B cell (primary cell): ENCODE measurements at regions not wholly inside any gene's neighbourhood (a gene's known extent, or its start where the extent isn't known, plus 50 kb on each side); places are given as distances from the start of the nearest gene placed in this dataset.
A peak's percentile ranks its signal among the peaks of the same experiment; 100 is the strongest.

Experiments
- ATAC-seq: fragments of 200-7000 bp; cut with Tn5 transposase; one replicate; pipeline ENCODE4 v1.10.0; 2021; ENCODE audit warnings: low read depth, mild to moderate bottlenecking, moderate number of reproducible peaks, moderate library complexity
- CTCF ChIA-PET: fragments of 350-600 bp; sonication (Branson Sonifier 250); formaldehyde crosslinking; loops from one replicate; lab custom pipeline; 2021; ENCODE audit warnings: antibody characterized with exemption, inconsistent platforms; lab: Charles Lee
- POLR2A ChIA-PET: fragments of 350-600 bp; sonication (Branson Sonifier 250); formaldehyde crosslinking; loops from one replicate; lab custom pipeline; 2021; ENCODE audit warnings: antibody characterized with exemption; lab: Charles Lee
- DNase-seq: peaks from one replicate; pipeline ENCODE4 v3.0.0; 2013
- H2AFZ ChIP-seq: 2 replicates; pipeline ENCODE4 v1.6.1; 2012; ENCODE audit warnings: mild to moderate bottlenecking, low read depth, low read length; ENCODE audit not compliant: insufficient read depth, poor library complexity, severe bottlenecking
- H3K27ac ChIP-seq, 2 donors: 1 replicate in 1 of 2; 2 replicates in 1 of 2; pipeline ENCODE4 v1.5.1; 2012 to 2013; ENCODE audit warnings: low read length in 2 of 2, mild to moderate bottlenecking in 2 of 2, moderate library complexity in 1 of 2
- H3K27me3 ChIP-seq, 4 experiments: fragments of 200-600 bp in 1 of 4; sonication (generic) in 1 of 4; replicated peaks in 1 of 4; 1 replicate in 2 of 4; 2 replicates in 2 of 4; pipeline versions ENCODE4 v1.6.1 to v1.7.0; 2013 to 2016; ENCODE audit warnings: low read length in 3 of 4, mild to moderate bottlenecking in 2 of 4, mixed read lengths in 1 of 4, moderate library complexity in 1 of 4; ENCODE audit not compliant: insufficient read depth in 4 of 4, control insufficient read depth in 3 of 4; ENCODE audit errors: control extremely low read depth in 1 of 4
- H3K36me3 ChIP-seq, 2 experiments: replicated peaks in 1 of 2; 1 replicate in 1 of 2; 2 replicates in 1 of 2; pipeline versions ENCODE4 v1.6.1 to v1.7.1; 2013; ENCODE audit warnings: low read length in 1 of 2; ENCODE audit not compliant: insufficient read depth in 2 of 2, control insufficient read depth in 1 of 2; ENCODE audit errors: control extremely low read depth in 1 of 2, extremely low read depth in 1 of 2
- H3K4me1 ChIP-seq, 2 donors: fragments of 200-600 bp in 1 of 2; sonication (generic) in 1 of 2; 1 replicate in 1 of 2; 2 replicates in 1 of 2; pipeline versions ENCODE4 v1.5.1 to v1.6.1; 2013 to 2017; ENCODE audit warnings: low read length in 2 of 2; ENCODE audit not compliant: control insufficient read depth in 2 of 2, insufficient read depth in 2 of 2
- H3K4me2 ChIP-seq: replicated peaks from 2 replicates; pipeline ENCODE3; 2012; ENCODE audit warnings: mild to moderate bottlenecking, low read depth, low read length; ENCODE audit not compliant: poor library complexity, severe bottlenecking
- H3K4me3 ChIP-seq, 5 experiments: fragments of 200-600 bp in 1 of 5; sonication (generic) in 1 of 5; 1 replicate in 3 of 5; 2 replicates in 2 of 5; pipeline versions ENCODE4 v1.5.1 to v1.7.0; 2011 to 2016; ENCODE audit warnings: low read length in 4 of 5, mild to moderate bottlenecking in 4 of 5, low read depth in 2 of 5, control low read depth in 1 of 5, moderate library complexity in 1 of 5; ENCODE audit not compliant: insufficient read depth in 1 of 5; ENCODE audit errors: control extremely low read depth in 1 of 5, extremely low read depth in 1 of 5
- H3K79me2 ChIP-seq: fragments of 200-600 bp; sonication (generic); one replicate; pipeline ENCODE4 v1.6.0; 2016; ENCODE audit warnings: low read length; ENCODE audit not compliant: control insufficient read depth, insufficient read depth
- H3K9ac ChIP-seq: fragments of 200-600 bp; sonication (generic); 2 replicates; pipeline ENCODE4 v1.6.1; 2017; ENCODE audit warnings: mild to moderate bottlenecking, low read length, moderate library complexity
- H3K9me3 ChIP-seq, 3 donors: one replicate each; pipeline versions ENCODE4 v1.6.1 to v1.7.1; 2013; ENCODE audit warnings: low read length in 2 of 3; ENCODE audit not compliant: control insufficient read depth in 2 of 3, insufficient read depth in 1 of 3; ENCODE audit errors: control extremely low read depth in 1 of 3
- H4K20me1 ChIP-seq: 2 replicates; pipeline ENCODE4 v1.6.0; 2012; ENCODE audit warnings: mild to moderate bottlenecking, low read length; ENCODE audit not compliant: insufficient read depth, control insufficient read depth, poor library complexity, severe bottlenecking
- H3K27ac Mint-ChIP-seq: one replicate; pipeline ENCODE4 v1.8.0; 2021; ENCODE audit warnings: mixed read lengths
- H3K27me3 Mint-ChIP-seq: one replicate; pipeline ENCODE4 v1.8.0; 2021; ENCODE audit warnings: mixed read lengths
- H3K4me1 Mint-ChIP-seq: one replicate; pipeline ENCODE4 v1.8.0; 2021; ENCODE audit warnings: mixed read lengths
- H3K4me3 Mint-ChIP-seq: one replicate; pipeline ENCODE4 v1.8.0; 2021; ENCODE audit warnings: mixed read lengths
- H3K9me3 Mint-ChIP-seq: one replicate; pipeline ENCODE4 v1.8.0; 2022; ENCODE audit warnings: mixed read lengths; ENCODE audit not compliant: insufficient read depth
- CTCF ChIP-seq: fragments of 200-600 bp; IDR thresholded peaks from one replicate; pipeline ENCODE4 v1.8.0; 2022; ENCODE audit warnings: antibody characterized with exemption, mild to moderate bottlenecking
- EZH2 ChIP-seq: IDR thresholded peaks from 2 replicates; pipeline ENCODE4 v1.6.1; 2012; ENCODE audit warnings: borderline replicate concordance, low read depth, mild to moderate bottlenecking, moderate library complexity, low read length; ENCODE audit not compliant: insufficient read depth, poor library complexity, severe bottlenecking
- WGBS: methylation state at CpG from one replicate; pipeline ENCODE4 v1.1.5; 2013; ENCODE audit warnings: missing lambda C conversion rate; ENCODE audit not compliant: insufficient coverage; 5-methylcytosine and 5-hydroxymethylcytosine counted together
- intact Hi-C: fragments of 100-400 bp; cut with micrococcal nuclease; formaldehyde crosslinking; loops from one replicate; pipeline ENCODE4 v1.10.0; 2022

DNA sequence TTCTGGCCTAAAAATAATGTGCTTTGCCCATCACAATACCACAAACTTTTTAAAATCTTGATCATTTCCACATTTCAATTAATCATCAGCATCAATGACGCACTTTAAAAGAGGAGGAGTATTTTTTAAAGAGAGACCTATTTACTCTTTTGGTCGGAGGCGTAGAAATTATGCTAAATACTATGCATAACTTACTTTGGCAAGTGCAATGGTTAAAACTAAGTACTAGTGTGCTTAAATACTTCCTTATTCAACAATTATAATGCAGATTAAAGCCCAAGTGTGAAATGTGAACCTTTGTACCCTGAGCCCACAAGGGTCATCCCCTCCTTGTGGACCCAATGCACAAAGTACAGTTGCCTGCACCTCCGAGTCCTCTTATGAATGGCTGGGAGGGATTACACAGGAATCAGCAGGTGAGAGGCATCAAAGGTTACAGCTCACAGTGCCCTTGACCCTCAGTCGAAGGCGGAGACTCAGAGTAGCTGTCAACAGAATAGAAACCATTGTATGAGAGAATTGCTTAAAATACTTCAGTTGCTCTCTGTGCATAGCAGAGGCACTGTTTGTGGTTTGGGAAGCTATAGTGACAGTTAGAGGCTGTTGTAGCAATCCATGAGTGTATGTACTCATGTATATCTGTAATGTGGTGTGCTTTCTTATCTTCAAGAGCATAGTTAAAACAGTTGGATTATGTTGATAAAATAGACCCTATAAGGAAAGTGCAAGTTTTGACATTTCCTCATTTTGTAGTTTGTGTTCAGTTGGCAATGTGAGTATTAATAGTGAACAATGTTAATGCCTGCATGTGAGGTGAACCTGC, 151.7 kb upstream of the ITGA4 start:
- H3K9me3 ChIP-seq = no peaks in the 10 kb centered on the region
- Mint-ChIP-seq H3K27me3 (no peaks in the 10 kb centered on the region), H3K4me1 (peaks cover 65% of the 10 kb centered on the region), H3K27ac (peak overlapping the region; percentile 94), H3K9me3 (no peaks in the 10 kb centered on the region), H3K4me3 (peak overlapping the region; percentile 77)
- H3K27ac ChIP-seq = peak overlapping the region; percentile 92 to 97
- H3K4me2 ChIP-seq = peak overlapping the region; percentile 82
- H3K4me1 ChIP-seq = peaks cover 52 to 62% of the 10 kb centered on the region in 2 donors
- ATAC-seq (peak; percentile 50), DNase-seq (peak; percentile 74)
- H3K36me3 ChIP-seq = no peaks in the 10 kb centered on the region
- intact Hi-C loops = loop anchor here (2.0 to 10.0 kb wide), 6 partner anchors 105 to 1301 kb away; partner anchors contain the start of genes CWC22, ITPRID2 and UBE2E3
- TF ChIP-seq CTCF (no peak), EZH2 (no peak)
- ChIA-PET CTCF (interaction anchor here (0.6 to 15.2 kb wide), 12 partner anchors 8 to 1410 kb away, joined by 3 to 252 read pairs (median 7); partner anchors contain the start of gene ITGA4), POLR2A (interaction anchor here (1.0 to 2.7 kb wide), 2 partner anchors 122 to 151 kb away, joined by 14 to 24 read pairs; partner anchors contain the start of gene ITGA4)
- peaks cover 5% of the 10 kb centered on the region for H3K79me2 ChIP-seq
- peak overlapping the region in 2 of 5 experiments; percentile 10 to 68 for H3K4me3 ChIP-seq
- WGBS = 0% methylated on average over 3 of the region's 6 CpGs
- peak overlapping the region; percentile 68 for H3K9ac ChIP-seq
- no peaks in the 10 kb centered on the region for H3K27me3 ChIP-seq
- H2AFZ ChIP-seq = peak overlapping the region; percentile 51
- no peaks in the 10 kb centered on the region for H4K20me1 ChIP-seq

DNA sequence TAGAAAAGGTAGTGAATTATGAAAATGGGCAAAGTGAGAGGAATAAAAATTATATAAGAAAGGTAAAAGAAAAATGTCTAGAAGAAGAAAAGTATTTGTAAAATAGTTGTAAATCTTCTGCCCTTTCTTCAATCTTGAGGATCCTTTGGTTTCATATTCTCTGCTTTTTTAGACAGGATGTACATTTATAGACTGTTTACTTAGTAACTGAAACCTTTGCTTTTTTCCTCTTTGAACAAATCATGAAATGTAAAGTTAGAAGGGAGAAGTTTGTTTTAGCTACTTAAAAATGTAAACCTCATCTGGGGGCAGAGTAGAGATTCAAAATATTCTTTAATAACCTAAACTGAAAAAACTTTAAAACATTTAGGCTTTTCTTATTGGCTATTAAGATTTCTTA, 150.4 kb upstream of the ITGA4 start:
- Histone ChIP-seq H3K4me3 (peak overlapping the region in 2 of 5 experiments; percentile 15 to 68), H3K4me1 (peaks cover 63 to 68% of the 10 kb centered on the region in 2 donors), H3K9ac (peak overlapping the region; percentile 68), H3K36me3 (no peaks in the 10 kb centered on the region), H3K4me2 (peak overlapping the region; percentile 82), H3K79me2 (peaks cover 5% of the 10 kb centered on the region), H3K27me3 (no peaks in the 10 kb centered on the region), H3K9me3 (no peaks in the 10 kb centered on the region), H3K27ac (peak overlapping the region; percentile 92 to 97), H2AFZ (peak overlapping the region; percentile 44), H4K20me1 (no peaks in the 10 kb centered on the region)
- CTCF ChIA-PET = interaction anchor here (0.8 to 15.2 kb wide), 4 partner anchors 86 to 161 kb away, joined by 3 to 252 read pairs (median 66); partner anchors contain the start of gene ITGA4
- no peaks in the 10 kb centered on the region for H3K9me3 Mint-ChIP-seq
- H3K27me3 Mint-ChIP-seq = no peaks in the 10 kb centered on the region
- POLR2A ChIA-PET = interaction anchor here (0.6 to 1.4 kb wide), 2 partner anchors 102 to 151 kb away, joined by 4 to 7 read pairs; partner anchors contain the start of gene ITGA4
- H3K4me3 Mint-ChIP-seq = peak overlapping the region; percentile 77
- no peak for ATAC-seq
- DNase-seq = peak; percentile 51
- H3K27ac Mint-ChIP-seq = peak overlapping the region; percentile 94
- TF ChIP-seq CTCF (no peak), EZH2 (no peak)
- H3K4me1 Mint-ChIP-seq = peaks cover 63% of the 10 kb centered on the region
- intact Hi-C loops = loop anchor here (5.0 to 10.0 kb wide), 4 partner anchors 199 to 1302 kb away; partner anchors contain the start of genes CWC22 and ITPRID2
